PC-3 (cell line): ENCODE measurements at regions not wholly inside any gene's neighbourhood (a gene's known extent, or its start where the extent isn't known, plus 50 kb on each side); places are given as distances from the start of the nearest gene placed in this dataset.

Experiments
- CTCF ChIP-seq: fragments of 300-600 bp; sonication (generic); conservative IDR thresholded peaks from 2 replicates; pipeline ENCODE4 v1.5.1; 2017; ENCODE audit warnings: antibody characterized with exemption, low read depth, mild to moderate bottlenecking, low read length
- EZH2 ChIP-seq: fragments of 300-600 bp; sonication (generic); IDR thresholded peaks from one replicate; pipeline ENCODE4 v1.6.1; 2017; ENCODE audit warnings: antibody characterized with exemption, mild to moderate bottlenecking, low read length; ENCODE audit not compliant: unreplicated experiment
- EZH2phosphoT487 ChIP-seq: fragments of 300-600 bp; sonication (generic); IDR thresholded peaks from 2 replicates; pipeline ENCODE4 v1.6.1; 2018; ENCODE audit warnings: mild to moderate bottlenecking, antibody characterized with exemption, low read length, borderline replicate concordance

GRCh38 chr4:62709618-62710252 lies 1509.6 kb downstream of the ADGRL3 start:
- TF ChIP-seq EZH2: no peak
- TF ChIP-seq CTCF: peak; percentile 93
- TF ChIP-seq EZH2phosphoT487: no peak
